ENCODE measurements at regions not wholly inside any gene's neighbourhood (a gene's known extent, or its start where the extent isn't known, plus 50 kb on each side); places are given as distances from the start of the nearest gene placed in this dataset.

GRCh38 chr15:70530906-70531305 lies 232.5 kb downstream of the UACA start:
- H3K36me3 Mint-ChIP-seq (ENCODE audit: low read depth), result peaks cover 10% of the 10 kb centered on the region
- H3K9me3 Mint-ChIP-seq, result peaks cover 4% of the 10 kb centered on the region
- DNase-seq (ENCODE audit: low spot score), result no peak
- peaks cover 59% of the 10 kb centered on the region for H3K4me1 Mint-ChIP-seq (ENCODE audit: low read depth)
- no peak overlapping the region for H3K4me3 Mint-ChIP-seq
- H3K27me3 Mint-ChIP-seq (ENCODE audit: low read depth), result peaks cover 4% of the 10 kb centered on the region
- peak overlapping the region; percentile 16 for H3K27ac Mint-ChIP-seq

GRCh38 chr15:70530503-70530902 lies 232.9 kb downstream of the UACA start:
- Mint-ChIP-seq H3K4me1 (ENCODE audit: low read depth) (peaks cover 55% of the 10 kb centered on the region), H3K9me3 (peaks cover 4% of the 10 kb centered on the region), H3K36me3 (ENCODE audit: low read depth) (peaks cover 10% of the 10 kb centered on the region), H3K27ac (peak overlapping the region; percentile 41), H3K4me3 (no peak overlapping the region), H3K27me3 (ENCODE audit: low read depth) (peaks cover 4% of the 10 kb centered on the region)
- no peak for DNase-seq (ENCODE audit: low spot score)

GRCh38 chr15:70530017-70530499 lies 233.3 kb downstream of the UACA start:
- Mint-ChIP-seq H3K9me3 (peaks cover 4% of the 10 kb centered on the region), H3K4me1 (ENCODE audit: low read depth) (peaks cover 53% of the 10 kb centered on the region), H3K27me3 (ENCODE audit: low read depth) (peaks cover 4% of the 10 kb centered on the region), H3K27ac (peak overlapping the region; percentile 41), H3K36me3 (ENCODE audit: low read depth) (peaks cover 10% of the 10 kb centered on the region), H3K4me3 (no peak overlapping the region)
- DNase-seq (ENCODE audit: low spot score), result no peak

GRCh38 chr15:70528816-70529215 lies 234.5 kb downstream of the UACA start:
- Mint-ChIP-seq H3K27me3 (ENCODE audit: low read depth) (peaks cover 4% of the 10 kb centered on the region), H3K4me1 (ENCODE audit: low read depth) (peaks cover 40% of the 10 kb centered on the region), H3K27ac (peak overlapping the region; percentile 87), H3K4me3 (peak overlapping the region; percentile 74), H3K36me3 (ENCODE audit: low read depth) (peaks cover 10% of the 10 kb centered on the region), H3K9me3 (peaks cover 4% of the 10 kb centered on the region)
- DNase-seq (ENCODE audit: low spot score), result no peak

GRCh38 chr15:70528270-70528706 lies 235.1 kb downstream of the UACA start:
- Mint-ChIP-seq H3K36me3 (ENCODE audit: low read depth) (peaks cover 9% of the 10 kb centered on the region), H3K4me3 (peak overlapping the region; percentile 74), H3K27ac (peak overlapping the region; percentile 87), H3K4me1 (ENCODE audit: low read depth) (peaks cover 38% of the 10 kb centered on the region), H3K9me3 (peaks cover 4% of the 10 kb centered on the region), H3K27me3 (ENCODE audit: low read depth) (peaks cover 2% of the 10 kb centered on the region)
- DNase-seq (ENCODE audit: low spot score), result peak; percentile 78

- peaks cover 37% of the 10 kb centered on the region for H3K4me1 Mint-ChIP-seq (ENCODE audit: low read depth)
- no peak overlapping the region for H3K27ac Mint-ChIP-seq
- H3K36me3 Mint-ChIP-seq (ENCODE audit: low read depth), result peaks cover 9% of the 10 kb centered on the region
- DNase-seq (ENCODE audit: low spot score), result no peak
- H3K4me3 Mint-ChIP-seq, result no peak overlapping the region
- peaks cover 4% of the 10 kb centered on the region for H3K9me3 Mint-ChIP-seq
- peaks cover 2% of the 10 kb centered on the region for H3K27me3 Mint-ChIP-seq (ENCODE audit: low read depth)
Measured at GRCh38 chr15:70526974-70527325, 236.4 kb downstream of the UACA start.

- H3K4me3 Mint-ChIP-seq, result no peak overlapping the region
- H3K27me3 Mint-ChIP-seq (ENCODE audit: low read depth), result peaks cover 6% of the 10 kb centered on the region
- peaks cover 9% of the 10 kb centered on the region for H3K36me3 Mint-ChIP-seq (ENCODE audit: low read depth)
- peaks cover 4% of the 10 kb centered on the region for H3K9me3 Mint-ChIP-seq
- peaks cover 34% of the 10 kb centered on the region for H3K4me1 Mint-ChIP-seq (ENCODE audit: low read depth)
- DNase-seq (ENCODE audit: low spot score), result no peak
- no peak overlapping the region for H3K27ac Mint-ChIP-seq
Measured at GRCh38 chr15:70526221-70526973, 237.0 kb downstream of the UACA start.

GRCh38 chr15:70525551-70525950 lies 237.8 kb downstream of the UACA start:
- peaks cover 4% of the 10 kb centered on the region for H3K9me3 Mint-ChIP-seq
- DNase-seq (ENCODE audit: low spot score), result no peak
- peaks cover 10% of the 10 kb centered on the region for H3K27me3 Mint-ChIP-seq (ENCODE audit: low read depth)
- peaks cover 9% of the 10 kb centered on the region for H3K36me3 Mint-ChIP-seq (ENCODE audit: low read depth)
- no peak overlapping the region for H3K4me3 Mint-ChIP-seq
- no peak overlapping the region for H3K27ac Mint-ChIP-seq
- H3K4me1 Mint-ChIP-seq (ENCODE audit: low read depth), result peaks cover 34% of the 10 kb centered on the region

- no peak overlapping the region for H3K27ac Mint-ChIP-seq
- peaks cover 29% of the 10 kb centered on the region for H3K4me1 Mint-ChIP-seq (ENCODE audit: low read depth)
Measured at GRCh38 chr15:70524470-70524869, 238.9 kb downstream of the UACA start.

GRCh38 chr15:70523616-70524015 lies 239.7 kb downstream of the UACA start:
- H3K27me3 Mint-ChIP-seq (ENCODE audit: low read depth), result peaks cover 21% of the 10 kb centered on the region
- H3K4me3 Mint-ChIP-seq, result no peak overlapping the region
- H3K27ac Mint-ChIP-seq, result no peak overlapping the region
- H3K4me1 Mint-ChIP-seq (ENCODE audit: low read depth), result peaks cover 22% of the 10 kb centered on the region
- DNase-seq (ENCODE audit: low spot score), result no peak
- peaks cover 5% of the 10 kb centered on the region for H3K36me3 Mint-ChIP-seq (ENCODE audit: low read depth)
- peaks cover 4% of the 10 kb centered on the region for H3K9me3 Mint-ChIP-seq

More at GRCh38 chr15:70524470-70524869, 238.9 kb downstream of the UACA start:
- H3K27me3 Mint-ChIP-seq (ENCODE audit: low read depth), result peaks cover 13% of the 10 kb centered on the region
- no peak overlapping the region for H3K4me3 Mint-ChIP-seq
- DNase-seq (ENCODE audit: low spot score), result no peak
- peaks cover 9% of the 10 kb centered on the region for H3K36me3 Mint-ChIP-seq (ENCODE audit: low read depth)
- H3K9me3 Mint-ChIP-seq, result peaks cover 4% of the 10 kb centered on the region

- Mint-ChIP-seq H3K4me1 (ENCODE audit: low read depth) (peaks cover 17% of the 10 kb centered on the region), H3K27me3 (ENCODE audit: low read depth) (peaks cover 23% of the 10 kb centered on the region), H3K36me3 (ENCODE audit: low read depth) (peaks cover 2% of the 10 kb centered on the region), H3K4me3 (no peak overlapping the region), H3K27ac (no peak overlapping the region), H3K9me3 (peaks cover 3% of the 10 kb centered on the region)
- no peak for DNase-seq (ENCODE audit: low spot score)
Measured at GRCh38 chr15:70523192-70523591, 240.2 kb downstream of the UACA start.

- Mint-ChIP-seq H3K4me1 (ENCODE audit: low read depth) (peaks cover 12% of the 10 kb centered on the region), H3K4me3 (no peak overlapping the region), H3K27ac (no peak overlapping the region), H3K27me3 (ENCODE audit: low read depth) (peaks cover 30% of the 10 kb centered on the region), H3K36me3 (ENCODE audit: low read depth) (no peaks in the 10 kb centered on the region), H3K9me3 (no peaks in the 10 kb centered on the region)
- DNase-seq (ENCODE audit: low spot score), result no peak
Measured at GRCh38 chr15:70522323-70522966, 240.9 kb downstream of the UACA start.

GRCh38 chr15:70521576-70522322 lies 241.6 kb downstream of the UACA start:
- no peak for DNase-seq (ENCODE audit: low spot score)
- no peaks in the 10 kb centered on the region for H3K36me3 Mint-ChIP-seq (ENCODE audit: low read depth)
- H3K9me3 Mint-ChIP-seq, result no peaks in the 10 kb centered on the region
- H3K4me3 Mint-ChIP-seq, result no peak overlapping the region
- peaks cover 37% of the 10 kb centered on the region for H3K27me3 Mint-ChIP-seq (ENCODE audit: low read depth)
- peaks cover 8% of the 10 kb centered on the region for H3K4me1 Mint-ChIP-seq (ENCODE audit: low read depth)
- H3K27ac Mint-ChIP-seq, result no peak overlapping the region

GRCh38 chr15:70519616-70520015 lies 243.7 kb downstream of the UACA start:
- Mint-ChIP-seq H3K4me1 (ENCODE audit: low read depth) (no peaks in the 10 kb centered on the region), H3K36me3 (ENCODE audit: low read depth) (no peaks in the 10 kb centered on the region), H3K27ac (no peak overlapping the region), H3K9me3 (no peaks in the 10 kb centered on the region), H3K4me3 (no peak overlapping the region), H3K27me3 (ENCODE audit: low read depth) (peaks cover 47% of the 10 kb centered on the region)
- DNase-seq (ENCODE audit: low spot score), result no peak
